ENCODE measurements at regions not wholly inside any gene's neighbourhood (a gene's known extent, or its start where the extent isn't known, plus 50 kb on each side); places are given as distances from the start of the nearest gene placed in this dataset.

- no peak for TF ChIP-seq TIGD3 (CRISPR knock-in tag; IDR thresholded peaks at IDR 0.05; ENCODE audit: borderline replicate concordance)
- no peak for TF ChIP-seq KIAA2018 (CRISPR knock-in tag; IDR thresholded peaks at IDR 0.05; ENCODE audit: borderline replicate concordance)
- no peak for TF ChIP-seq NAIF1 (CRISPR knock-in tag; IDR thresholded peaks at IDR 0.05; ENCODE audit: borderline replicate concordance)
- no peak for TF ChIP-seq POLR2G (IDR thresholded peaks at IDR 0.05; ENCODE audit: low read depth, low read length)
- no peak for TF ChIP-seq PATZ1 (CRISPR knock-in tag; IDR thresholded peaks at IDR 0.05)
- no peak for TF ChIP-seq SOX5 (CRISPR knock-in tag; IDR thresholded peaks at IDR 0.05; ENCODE audit: borderline replicate concordance)
- no peak for TF ChIP-seq CCAR2 (optimal IDR thresholded peaks at IDR 0.05; ENCODE audit: low read depth, low read length)
Observed at GRCh38 chr10:63007112-63007511, 126.0 kb upstream of the NRBF2 start (continued).
